Progenitor cell of endocrine pancreas (in vitro differentiated cells): ENCODE measurements at regions not wholly inside any gene's neighbourhood (a gene's known extent, or its start where the extent isn't known, plus 50 kb on each side); places are given as distances from the start of the nearest gene placed in this dataset.

Experiments used
- DNase-seq: peaks from one replicate; pipeline ENCODE4 v3.0.0; 2021; ENCODE audit warnings: low spot score; ENCODE audit not compliant: unreplicated experiment
- H3K27ac Mint-ChIP-seq: 2 replicates; pipeline ENCODE4 v1.8.0; 2021; ENCODE audit warnings: mild to moderate bottlenecking, moderate library complexity, mixed read lengths
- H3K27me3 Mint-ChIP-seq: 2 replicates; pipeline ENCODE4 v1.8.0; 2021; ENCODE audit warnings: mixed read lengths
- H3K36me3 Mint-ChIP-seq: 2 replicates; pipeline ENCODE4 v1.8.0; 2022; ENCODE audit warnings: mixed read lengths; ENCODE audit not compliant: insufficient read depth
- H3K4me1 Mint-ChIP-seq: 2 replicates; pipeline ENCODE4 v1.8.0; 2021; ENCODE audit warnings: low read depth, mixed read lengths
- H3K4me3 Mint-ChIP-seq: 2 replicates; pipeline ENCODE4 v1.8.0; 2021; ENCODE audit warnings: low read depth, mild to moderate bottlenecking, moderate library complexity, mixed read lengths
- H3K9me3 Mint-ChIP-seq: 2 replicates; pipeline ENCODE4 v1.8.0; 2021; ENCODE audit warnings: low read depth, mixed read lengths
- TF ChIP-seq, protein P1 (sequence below): fragments of 200-600 bp; sonication (generic); IDR thresholded peaks from one replicate; pipeline ENCODE4 v1.5.0; 2021; ENCODE audit warnings: antibody characterized with exemption, mild to moderate bottlenecking; ENCODE audit not compliant: unreplicated experiment

DNA sequence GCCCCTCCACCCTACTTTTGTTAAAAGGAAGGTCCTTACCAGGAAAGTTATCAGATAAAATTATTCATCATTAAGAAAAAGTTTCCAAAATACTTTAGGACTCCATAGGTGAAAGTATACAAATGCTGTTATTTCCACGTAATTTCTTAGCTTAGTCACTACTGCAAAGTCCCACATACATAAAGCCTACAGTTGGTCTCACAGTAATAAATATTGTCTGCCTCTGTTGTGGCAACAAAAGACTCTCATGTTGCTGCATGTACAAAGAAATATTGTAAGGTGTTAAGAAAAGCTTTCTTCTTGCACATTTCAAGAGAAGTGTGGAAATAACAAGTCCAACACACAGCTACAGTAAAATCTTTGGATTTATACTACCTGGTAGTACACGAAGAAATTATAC, 102.4 kb upstream of the DST start:
- peaks cover 41% of the 10 kb centered on the region for H3K4me1 Mint-ChIP-seq
- DNase-seq: no peak
- H3K4me3 Mint-ChIP-seq: no peak overlapping the region
- no peak overlapping the region for H3K27ac Mint-ChIP-seq
- no peaks in the 10 kb centered on the region for H3K27me3 Mint-ChIP-seq
- no peaks in the 10 kb centered on the region for H3K36me3 Mint-ChIP-seq
- no peaks in the 10 kb centered on the region for H3K9me3 Mint-ChIP-seq
- TF ChIP-seq, protein P1, sequence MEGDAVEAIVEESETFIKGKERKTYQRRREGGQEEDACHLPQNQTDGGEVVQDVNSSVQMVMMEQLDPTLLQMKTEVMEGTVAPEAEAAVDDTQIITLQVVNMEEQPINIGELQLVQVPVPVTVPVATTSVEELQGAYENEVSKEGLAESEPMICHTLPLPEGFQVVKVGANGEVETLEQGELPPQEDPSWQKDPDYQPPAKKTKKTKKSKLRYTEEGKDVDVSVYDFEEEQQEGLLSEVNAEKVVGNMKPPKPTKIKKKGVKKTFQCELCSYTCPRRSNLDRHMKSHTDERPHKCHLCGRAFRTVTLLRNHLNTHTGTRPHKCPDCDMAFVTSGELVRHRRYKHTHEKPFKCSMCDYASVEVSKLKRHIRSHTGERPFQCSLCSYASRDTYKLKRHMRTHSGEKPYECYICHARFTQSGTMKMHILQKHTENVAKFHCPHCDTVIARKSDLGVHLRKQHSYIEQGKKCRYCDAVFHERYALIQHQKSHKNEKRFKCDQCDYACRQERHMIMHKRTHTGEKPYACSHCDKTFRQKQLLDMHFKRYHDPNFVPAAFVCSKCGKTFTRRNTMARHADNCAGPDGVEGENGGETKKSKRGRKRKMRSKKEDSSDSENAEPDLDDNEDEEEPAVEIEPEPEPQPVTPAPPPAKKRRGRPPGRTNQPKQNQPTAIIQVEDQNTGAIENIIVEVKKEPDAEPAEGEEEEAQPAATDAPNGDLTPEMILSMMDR: no peak

DNA sequence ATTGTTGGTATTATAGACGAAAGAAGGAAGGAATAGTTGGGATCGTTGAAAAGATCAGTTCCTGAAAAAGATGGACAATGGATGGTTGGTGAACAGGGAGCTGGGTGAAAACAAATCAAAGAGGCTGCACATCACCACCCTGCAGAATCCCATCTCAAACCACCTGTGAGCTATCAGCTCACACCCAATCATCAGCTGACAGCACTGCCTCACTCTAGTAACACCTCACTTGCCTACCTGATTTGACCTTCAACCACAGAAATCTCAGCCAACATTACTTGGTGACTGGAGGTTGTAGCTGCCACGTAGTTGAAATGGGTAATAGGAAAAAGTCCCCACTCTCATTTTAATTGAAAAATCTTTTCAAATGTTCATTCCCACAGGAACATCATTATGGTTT, 101.8 kb upstream of the DST start:
- peak overlapping the region; percentile 30 for H3K27ac Mint-ChIP-seq
- TF ChIP-seq, protein P1: no peak

DNA sequence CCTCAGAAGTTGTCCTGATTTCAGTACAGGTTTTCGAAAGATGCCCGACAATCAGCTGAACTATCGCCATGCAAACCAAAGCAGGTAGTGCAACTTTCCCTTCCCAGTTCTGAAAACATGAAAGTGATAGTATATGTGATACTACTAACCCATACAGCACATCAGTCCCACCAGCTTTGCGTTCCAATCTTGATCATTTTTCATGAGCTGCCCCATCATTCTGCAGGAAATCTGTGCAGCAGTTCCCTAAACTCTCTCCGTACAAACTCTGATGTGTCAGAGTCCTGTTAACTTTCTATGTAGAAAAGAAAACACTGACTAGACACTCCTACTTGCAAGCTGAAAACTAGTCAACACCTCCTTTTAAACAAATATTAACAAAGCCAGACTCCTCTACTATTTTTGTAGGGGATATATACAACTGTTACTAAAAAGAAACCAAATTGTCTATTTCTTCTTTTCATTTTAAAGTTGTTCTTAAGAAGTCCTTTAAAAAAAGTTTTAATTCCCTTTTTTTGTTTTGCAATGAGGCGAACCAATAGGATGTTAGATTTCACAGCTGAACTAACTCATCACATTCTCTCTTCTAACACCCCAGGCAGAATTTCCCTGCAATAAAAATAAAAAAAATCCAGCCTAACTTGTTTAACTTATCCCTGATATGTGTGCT, 99.6 kb upstream of the DST start:
- peak overlapping the region; percentile 76 for H3K27ac Mint-ChIP-seq
- no peaks in the 10 kb centered on the region for H3K27me3 Mint-ChIP-seq
- TF ChIP-seq, protein P1: no peak
- H3K4me3 Mint-ChIP-seq: peak overlapping the region; percentile 60
- DNase-seq: no peak
- H3K9me3 Mint-ChIP-seq: no peaks in the 10 kb centered on the region
- no peaks in the 10 kb centered on the region for H3K36me3 Mint-ChIP-seq
- H3K4me1 Mint-ChIP-seq: peaks cover 40% of the 10 kb centered on the region

More for the DNA sequence above, 101.8 kb upstream of the DST start:
- no peak overlapping the region for H3K4me3 Mint-ChIP-seq
- H3K9me3 Mint-ChIP-seq: no peaks in the 10 kb centered on the region
- H3K4me1 Mint-ChIP-seq: peaks cover 41% of the 10 kb centered on the region
- no peaks in the 10 kb centered on the region for H3K27me3 Mint-ChIP-seq
- DNase-seq: no peak
- no peaks in the 10 kb centered on the region for H3K36me3 Mint-ChIP-seq

DNA sequence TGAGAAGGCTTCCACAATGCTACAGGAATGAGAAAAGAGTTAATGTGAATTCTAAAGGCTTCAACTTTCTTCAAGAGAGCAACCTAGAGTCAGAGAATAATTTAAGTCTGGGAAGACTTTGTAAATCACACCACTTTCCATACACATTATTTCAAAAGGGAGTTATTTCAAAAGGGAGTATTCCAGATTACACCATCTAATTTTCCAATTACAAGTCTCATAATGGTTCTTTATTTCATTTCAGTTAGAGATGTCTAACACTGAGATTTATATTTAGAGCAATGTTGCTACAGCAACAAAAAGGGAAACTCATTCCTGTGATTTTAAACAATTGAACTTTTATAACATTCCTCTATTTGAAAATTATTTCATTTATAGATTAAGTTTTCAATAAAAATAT, 98.8 kb upstream of the DST start:
- Mint-ChIP-seq H3K27ac (no peak overlapping the region), H3K36me3 (no peaks in the 10 kb centered on the region), H3K4me1 (peaks cover 34% of the 10 kb centered on the region), H3K9me3 (no peaks in the 10 kb centered on the region), H3K4me3 (no peak overlapping the region), H3K27me3 (no peaks in the 10 kb centered on the region)
- DNase-seq: no peak
- TF ChIP-seq, protein P1: no peak

DNA sequence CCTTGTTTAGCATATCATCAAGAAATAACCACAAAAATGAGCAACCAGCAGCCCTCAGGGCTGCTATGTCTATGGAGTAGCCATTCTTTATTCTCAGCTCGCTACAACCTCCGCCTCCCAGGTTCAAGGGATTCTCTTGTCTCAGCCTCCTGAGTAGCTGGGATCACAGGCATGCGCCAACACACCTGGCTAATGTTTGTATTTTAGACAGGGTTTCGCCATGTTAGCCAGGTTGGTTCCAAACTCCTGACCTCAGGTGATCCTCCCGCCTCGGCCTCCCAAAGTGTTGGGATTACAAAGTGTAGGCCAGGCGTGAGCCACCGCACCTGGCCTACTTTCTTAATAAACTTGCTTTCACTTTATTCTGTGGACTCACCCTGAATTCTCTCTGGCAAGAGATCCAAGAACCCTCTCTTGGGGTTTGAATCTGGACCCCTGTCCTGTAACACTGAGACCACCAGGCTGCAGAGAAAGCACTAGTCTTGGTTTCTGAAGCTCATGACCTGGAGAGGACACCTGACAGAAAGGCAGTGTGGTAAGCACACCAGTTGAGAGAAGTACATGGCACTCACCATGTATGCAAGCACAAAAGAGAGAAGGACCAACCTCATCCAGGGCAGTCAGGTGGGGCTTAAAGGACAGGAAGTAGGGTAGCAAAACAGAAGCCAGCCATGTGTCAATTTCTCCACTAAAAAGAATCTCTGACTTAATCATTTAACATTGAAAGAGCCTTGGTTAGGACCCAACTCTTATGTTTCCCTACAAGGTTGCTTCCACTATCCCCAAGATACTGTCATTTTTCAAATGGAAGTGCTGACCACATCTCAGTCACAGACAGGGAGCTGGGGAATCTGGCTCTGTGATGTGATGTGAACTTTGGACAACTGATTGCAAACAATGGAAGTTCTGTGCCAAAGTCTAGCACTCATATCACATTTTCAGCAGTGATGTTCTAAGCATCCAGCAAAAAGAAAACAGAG, 97.4 kb upstream of the DST start:
- TF ChIP-seq, protein P1: no peak
- H3K36me3 Mint-ChIP-seq: no peaks in the 10 kb centered on the region
- H3K4me3 Mint-ChIP-seq: no peak overlapping the region
- DNase-seq: no peak
- no peaks in the 10 kb centered on the region for H3K27me3 Mint-ChIP-seq
- H3K9me3 Mint-ChIP-seq: no peaks in the 10 kb centered on the region
- H3K27ac Mint-ChIP-seq: peak overlapping the region; percentile 31
- peaks cover 34% of the 10 kb centered on the region for H3K4me1 Mint-ChIP-seq
